ENCODE measurements at regions not wholly inside any gene's neighbourhood (a gene's known extent, or its start where the extent isn't known, plus 50 kb on each side); places are given as distances from the start of the nearest gene placed in this dataset.

GRCh38 chr11:70551351-70552166 is 153.2 kb downstream of the CTTN start:
- H4K20me1 ChIP-seq (ENCODE audit: insufficient read depth, low read length): peaks cover 5% of the 10 kb centered on the region; the same call in 1 of the 2 replicates
- H3K79me2 ChIP-seq (ENCODE audit: insufficient read depth, low read length): no peaks in the 10 kb centered on the region
- no peak overlapping the region for H3K9ac ChIP-seq (ENCODE audit: low read depth, low read length)
- TF ChIP-seq CTCF (IDR thresholded peaks at IDR 0.05; ENCODE audit: borderline replicate concordance, extremely low read depth, low read length, poor library complexity, severe bottlenecking) (no peak), EZH2 (IDR thresholded peaks at IDR 0.05; ENCODE audit: borderline replicate concordance, low read depth, low read length, severe bottlenecking) (no peak)
- H3K36me3 ChIP-seq (ENCODE audit: insufficient read depth, low read length): no peaks in the 10 kb centered on the region
- DNase-seq (no peak), ATAC-seq (ENCODE audit: insufficient read depth, low read depth) (no peak)
- no peak overlapping the region for H3K27ac ChIP-seq (ENCODE audit: low read length)
- no peaks in the 10 kb centered on the region for H3K4me1 ChIP-seq (ENCODE audit: insufficient read depth, low read length)
- no peak overlapping the region for H2AFZ ChIP-seq (ENCODE audit: low read depth, low read length)
- H3K4me3 ChIP-seq (ENCODE audit: low read depth in 1 of 2, low read length in 2 of 2): no peak overlapping the region
- H3K4me2 ChIP-seq (ENCODE audit: insufficient read depth, low read length): no peak overlapping the region
- no peaks in the 10 kb centered on the region for H3K27me3 ChIP-seq (ENCODE audit: insufficient read depth, low read length, poor library complexity)
- H3K9me3 ChIP-seq (ENCODE audit: insufficient read depth, low read length, severe bottlenecking): no peaks in the 10 kb centered on the region

GRCh38 chr11:70552167-70553150 is 154.1 kb downstream of the CTTN start:
- H3K79me2 ChIP-seq (ENCODE audit: insufficient read depth, low read length): no peaks in the 10 kb centered on the region
- no peaks in the 10 kb centered on the region for H3K27me3 ChIP-seq (ENCODE audit: insufficient read depth, low read length, poor library complexity)
- H4K20me1 ChIP-seq (ENCODE audit: insufficient read depth, low read length): peaks cover 5% of the 10 kb centered on the region; the same call in 1 of the 2 replicates
- ATAC-seq (ENCODE audit: insufficient read depth, low read depth) (no peak), DNase-seq (no peak)
- H3K27ac ChIP-seq (ENCODE audit: low read length): no peak overlapping the region
- no peaks in the 10 kb centered on the region for H3K4me1 ChIP-seq (ENCODE audit: insufficient read depth, low read length)
- no peak for TF ChIP-seq CTCF (IDR thresholded peaks at IDR 0.05; ENCODE audit: borderline replicate concordance, extremely low read depth, low read length, poor library complexity, severe bottlenecking)
- TF ChIP-seq EZH2 (IDR thresholded peaks at IDR 0.05; ENCODE audit: borderline replicate concordance, low read depth, low read length, severe bottlenecking): no peak
- no peak overlapping the region for H3K4me3 ChIP-seq (ENCODE audit: low read depth in 1 of 2, low read length in 2 of 2)
- H2AFZ ChIP-seq (ENCODE audit: low read depth, low read length): no peak overlapping the region
- H3K36me3 ChIP-seq (ENCODE audit: insufficient read depth, low read length): no peaks in the 10 kb centered on the region
- H3K4me2 ChIP-seq (ENCODE audit: insufficient read depth, low read length): no peak overlapping the region
- no peaks in the 10 kb centered on the region for H3K9me3 ChIP-seq (ENCODE audit: insufficient read depth, low read length, severe bottlenecking)
- no peak overlapping the region for H3K9ac ChIP-seq (ENCODE audit: low read depth, low read length)

- TF ChIP-seq CTCF (IDR thresholded peaks at IDR 0.05; ENCODE audit: borderline replicate concordance, extremely low read depth, low read length, poor library complexity, severe bottlenecking): no peak
- Histone ChIP-seq H3K9ac (ENCODE audit: low read depth, low read length) (no peak overlapping the region), H3K4me1 (ENCODE audit: insufficient read depth, low read length) (no peaks in the 10 kb centered on the region), H4K20me1 (ENCODE audit: insufficient read depth, low read length) (no peaks in the 10 kb centered on the region; the same call in 1 of the 2 replicates), H3K4me3 (ENCODE audit: low read depth in 1 of 2, low read length in 2 of 2) (no peak overlapping the region), H3K79me2 (ENCODE audit: insufficient read depth, low read length) (no peaks in the 10 kb centered on the region), H3K36me3 (ENCODE audit: insufficient read depth, low read length) (no peaks in the 10 kb centered on the region), H3K27ac (ENCODE audit: low read length) (no peak overlapping the region), H3K9me3 (ENCODE audit: insufficient read depth, low read length, severe bottlenecking) (no peaks in the 10 kb centered on the region), H3K4me2 (ENCODE audit: insufficient read depth, low read length) (no peak overlapping the region), H3K27me3 (ENCODE audit: insufficient read depth, low read length, poor library complexity) (no peaks in the 10 kb centered on the region), H2AFZ (ENCODE audit: low read depth, low read length) (no peak overlapping the region)
- DNase-seq: no peak
- no peak for ATAC-seq (ENCODE audit: insufficient read depth, low read depth)
Observed at GRCh38 chr11:70555078-70555477, 156.7 kb downstream of the CTTN start.
